Endodermal cell (in vitro differentiated cells): ENCODE measurements at regions not wholly inside any gene's neighbourhood (a gene's known extent, or its start where the extent isn't known, plus 50 kb on each side); places are given as distances from the start of the nearest gene placed in this dataset.

Experiments used
- DNase-seq: peaks from one replicate; pipeline ENCODE4 v3.0.0-alpha.2; 2017
- H3K27ac ChIP-seq: 2 replicates; pipeline ENCODE4 v1.5.1; 2013; ENCODE audit warnings: mild to moderate bottlenecking, low read depth, low read length, moderate library complexity
- H3K27me3 ChIP-seq: 2 replicates; pipeline ENCODE4 v1.6.1; 2013; ENCODE audit warnings: mild to moderate bottlenecking, low read length, moderate library complexity; ENCODE audit not compliant: insufficient read depth, control insufficient read depth, poor library complexity, severe bottlenecking
- H3K36me3 ChIP-seq: 2 replicates; pipeline ENCODE4 v1.7.0; 2013; ENCODE audit warnings: mild to moderate bottlenecking, low read length, moderate library complexity; ENCODE audit not compliant: control insufficient read depth, insufficient read depth
- H3K4me1 ChIP-seq: one replicate; pipeline ENCODE4 v1.7.0; 2013; ENCODE audit warnings: low read length; ENCODE audit not compliant: control insufficient read depth, insufficient read depth
- H3K4me3 ChIP-seq: 2 replicates; pipeline ENCODE4 v1.5.1; 2013; ENCODE audit warnings: mild to moderate bottlenecking, low read length, moderate library complexity
- H3K9ac ChIP-seq: 2 replicates; pipeline ENCODE4 v1.6.1; 2013; ENCODE audit warnings: mild to moderate bottlenecking, low read length, moderate library complexity; ENCODE audit not compliant: poor library complexity, severe bottlenecking; ENCODE audit errors: extremely low read depth
- H3K9me3 ChIP-seq: 2 replicates; pipeline ENCODE4 v1.6.1; 2013; ENCODE audit warnings: mild to moderate bottlenecking, low read length, moderate library complexity; ENCODE audit not compliant: control insufficient read depth
- H3K27ac Mint-ChIP-seq: 2 replicates; pipeline ENCODE4 v1.8.0; 2020; ENCODE audit warnings: mixed read lengths
- H3K27me3 Mint-ChIP-seq: 2 replicates; pipeline ENCODE4 v1.8.0; 2021; ENCODE audit warnings: mild to moderate bottlenecking, mixed read lengths; ENCODE audit not compliant: insufficient read depth
- H3K36me3 Mint-ChIP-seq: 2 replicates; pipeline ENCODE4 v1.8.0; 2020; ENCODE audit warnings: low read depth, mixed read lengths
- H3K4me1 Mint-ChIP-seq: 2 replicates; pipeline ENCODE4 v1.8.0; 2020; ENCODE audit warnings: mixed read lengths
- H3K4me3 Mint-ChIP-seq: 2 replicates; pipeline ENCODE4 v1.8.0; 2020; ENCODE audit warnings: mild to moderate bottlenecking, moderate library complexity, mixed read lengths
- H3K9me3 Mint-ChIP-seq: 2 replicates; pipeline ENCODE4 v1.8.0; 2020; ENCODE audit warnings: mild to moderate bottlenecking, mixed read lengths
- CTCF ChIP-seq: fragments of 200-600 bp; sonication (generic); conservative IDR thresholded peaks from 2 replicates; pipeline ENCODE4 v1.5.0; 2021; ENCODE audit warnings: antibody characterized with exemption, mild to moderate bottlenecking
- whole genome bisulfite sequencing, 2 experiments: methylation state at CpG; one replicate each; pipeline versions ENCODE4 v1.1.5 to v1.1.7; 2013; ENCODE audit warnings: missing lambda C conversion rate in 2 of 2, mixed read lengths in 1 of 2; ENCODE audit not compliant: insufficient coverage in 1 of 2, insufficient read length in 1 of 2; 5-methylcytosine and 5-hydroxymethylcytosine counted together

GRCh38 chr2:129205176-129205575 is 774.3 kb upstream of the RAB6C start:
- Mint-ChIP-seq H3K4me1 (no peaks in the 10 kb centered on the region), H3K9me3 (no peaks in the 10 kb centered on the region), H3K4me3 (no peak overlapping the region), H3K27me3 (peaks cover 4% of the 10 kb centered on the region), H3K27ac (no peak overlapping the region), H3K36me3 (no peaks in the 10 kb centered on the region)
- no peak for DNase-seq
- no peaks in the 10 kb centered on the region for H3K9me3 ChIP-seq
- H3K4me1 ChIP-seq, result no peaks in the 10 kb centered on the region
- no peak overlapping the region for H3K4me3 ChIP-seq
- H3K27me3 ChIP-seq, result no peaks in the 10 kb centered on the region
- no peak overlapping the region for H3K9ac ChIP-seq
- TF ChIP-seq CTCF, result no peak
- H3K27ac ChIP-seq, result no peak overlapping the region
- WGBS, 2 experiments, result 88 to 100% methylated on average over 1 of the region's 1 CpG
- no peaks in the 10 kb centered on the region for H3K36me3 ChIP-seq

GRCh38 chr2:129205766-129206165 is 773.7 kb upstream of the RAB6C start:
- no peak overlapping the region for H3K9ac ChIP-seq
- H3K4me1 ChIP-seq, result no peaks in the 10 kb centered on the region
- no peak for DNase-seq
- Mint-ChIP-seq H3K4me1 (no peaks in the 10 kb centered on the region), H3K4me3 (no peak overlapping the region), H3K27me3 (peaks cover 4% of the 10 kb centered on the region), H3K27ac (no peak overlapping the region), H3K9me3 (no peaks in the 10 kb centered on the region), H3K36me3 (no peaks in the 10 kb centered on the region)
- H3K36me3 ChIP-seq, result no peaks in the 10 kb centered on the region
- TF ChIP-seq CTCF, result no peak
- no peaks in the 10 kb centered on the region for H3K9me3 ChIP-seq
- no peak overlapping the region for H3K27ac ChIP-seq
- 88 to 94% methylated on average over 3 to 5 of the region's 5 CpGs for WGBS, 2 experiments
- no peak overlapping the region for H3K4me3 ChIP-seq
- H3K27me3 ChIP-seq, result no peaks in the 10 kb centered on the region

GRCh38 chr2:129212299-129212958 is 767.0 kb upstream of the RAB6C start:
- no peak overlapping the region for H3K27ac Mint-ChIP-seq
- Histone ChIP-seq H3K27ac (no peak overlapping the region), H3K27me3 (no peaks in the 10 kb centered on the region), H3K4me1 (no peaks in the 10 kb centered on the region), H3K9me3 (no peaks in the 10 kb centered on the region), H3K4me3 (no peak overlapping the region), H3K36me3 (no peaks in the 10 kb centered on the region), H3K9ac (no peak overlapping the region)
- DNase-seq, result no peak
- no peaks in the 10 kb centered on the region for H3K36me3 Mint-ChIP-seq
- TF ChIP-seq CTCF, result no peak
- no peaks in the 10 kb centered on the region for H3K9me3 Mint-ChIP-seq
- peaks cover 1% of the 10 kb centered on the region for H3K27me3 Mint-ChIP-seq
- no peak overlapping the region for H3K4me3 Mint-ChIP-seq
- 71 to 87% methylated on average over 2 to 5 of the region's 5 CpGs for WGBS, 2 experiments
- H3K4me1 Mint-ChIP-seq, result no peaks in the 10 kb centered on the region
